H1 (cell line): ENCODE measurements at regions not wholly inside any gene's neighbourhood (a gene's known extent, or its start where the extent isn't known, plus 50 kb on each side); places are given as distances from the start of the nearest gene placed in this dataset.

Experiments
- CHD1 ChIP-seq: IDR thresholded peaks from 2 replicates; pipeline ENCODE4 v1.6.1; 2012; ENCODE audit warnings: low read depth, low read length, improper control_type of control experiment
- RBBP5 ChIP-seq: IDR thresholded peaks from 2 replicates; pipeline ENCODE4 v1.7.1; 2012; ENCODE audit warnings: low read depth, mild to moderate bottlenecking, inconsistent platforms, low read length, moderate library complexity, borderline replicate concordance
- TF ChIP-seq, protein P1 (sequence below), 3 experiments: IDR thresholded peaks; 1 replicate in 2 of 3; 2 replicates in 1 of 3; pipeline versions ENCODE4 v1.5.1 to v1.6.1; 2011; ENCODE audit warnings: low read length in 3 of 3, mild to moderate bottlenecking in 3 of 3, inconsistent platforms in 2 of 3, low read depth in 1 of 3, moderate library complexity in 1 of 3; ENCODE audit not compliant: insufficient read depth in 1 of 3; ENCODE audit errors: control extremely low read depth in 1 of 3

DNA sequence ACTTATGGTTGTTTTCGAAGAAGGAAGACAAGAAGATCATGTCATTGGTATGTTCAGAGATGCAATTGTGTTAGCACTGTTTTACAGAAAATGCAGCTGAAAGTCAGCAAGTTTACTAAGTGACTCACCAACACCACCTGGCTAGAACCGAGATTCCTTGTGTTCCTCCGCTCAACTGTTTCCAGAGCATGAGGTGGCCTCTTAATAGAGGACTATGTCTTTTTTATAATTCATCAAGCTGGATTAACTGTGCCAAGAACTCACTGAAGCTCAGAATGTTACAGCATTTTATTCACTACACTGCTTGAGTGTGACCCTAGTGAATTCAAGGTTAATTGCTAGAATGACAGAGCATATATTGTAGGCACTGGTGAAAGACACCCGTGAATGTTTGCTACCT is 1573.5 kb upstream of the TENM3 start (continued):
- TF ChIP-seq, protein P1, sequence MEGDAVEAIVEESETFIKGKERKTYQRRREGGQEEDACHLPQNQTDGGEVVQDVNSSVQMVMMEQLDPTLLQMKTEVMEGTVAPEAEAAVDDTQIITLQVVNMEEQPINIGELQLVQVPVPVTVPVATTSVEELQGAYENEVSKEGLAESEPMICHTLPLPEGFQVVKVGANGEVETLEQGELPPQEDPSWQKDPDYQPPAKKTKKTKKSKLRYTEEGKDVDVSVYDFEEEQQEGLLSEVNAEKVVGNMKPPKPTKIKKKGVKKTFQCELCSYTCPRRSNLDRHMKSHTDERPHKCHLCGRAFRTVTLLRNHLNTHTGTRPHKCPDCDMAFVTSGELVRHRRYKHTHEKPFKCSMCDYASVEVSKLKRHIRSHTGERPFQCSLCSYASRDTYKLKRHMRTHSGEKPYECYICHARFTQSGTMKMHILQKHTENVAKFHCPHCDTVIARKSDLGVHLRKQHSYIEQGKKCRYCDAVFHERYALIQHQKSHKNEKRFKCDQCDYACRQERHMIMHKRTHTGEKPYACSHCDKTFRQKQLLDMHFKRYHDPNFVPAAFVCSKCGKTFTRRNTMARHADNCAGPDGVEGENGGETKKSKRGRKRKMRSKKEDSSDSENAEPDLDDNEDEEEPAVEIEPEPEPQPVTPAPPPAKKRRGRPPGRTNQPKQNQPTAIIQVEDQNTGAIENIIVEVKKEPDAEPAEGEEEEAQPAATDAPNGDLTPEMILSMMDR (IDR thresholded peaks at IDR 0.05; ENCODE audit: control extremely low read depth in 1 of 3, insufficient read depth in 1 of 3, low read depth in 1 of 3, low read length in 3 of 3): no peak
- TF ChIP-seq CHD1 (no peak), RBBP5 (no peak)
